Liver (tissue), 8 donors: ENCODE measurements at regions not wholly inside any gene's neighbourhood (a gene's known extent, or its start where the extent isn't known, plus 50 kb on each side); places are given as distances from the start of the nearest gene placed in this dataset.

ENCODE experiments used
- DNase-seq: peaks from one replicate; pipeline ENCODE4 v3.0.0-alpha.2; 2017; ENCODE audit warnings: low spot score
- H3K27ac ChIP-seq, 2 donors: one replicate each; pipeline ENCODE4 v1.7.0; 2013; ENCODE audit warnings: inconsistent platforms in 2 of 2, low read length in 2 of 2, control low read depth in 1 of 2, low read depth in 1 of 2, mild to moderate bottlenecking in 1 of 2
- H3K27me3 ChIP-seq, 4 donors: one replicate each; pipeline versions ENCODE4 v1.6.1 to v1.7.0; 2013; ENCODE audit warnings: low read length in 3 of 4, inconsistent platforms in 1 of 4, mild to moderate bottlenecking in 1 of 4, moderate library complexity in 1 of 4; ENCODE audit not compliant: control insufficient read depth in 4 of 4, insufficient read depth in 4 of 4
- H3K36me3 ChIP-seq, 4 donors: one replicate each; pipeline versions ENCODE4 v1.6.1 to v1.7.0; 2013; ENCODE audit warnings: low read length in 3 of 4, mild to moderate bottlenecking in 3 of 4, low read depth in 1 of 4, moderate library complexity in 1 of 4; ENCODE audit not compliant: control insufficient read depth in 4 of 4, insufficient read depth in 3 of 4
- H3K4me1 ChIP-seq, 4 donors: one replicate each; pipeline versions ENCODE4 v1.6.1 to v1.7.0; 2013; ENCODE audit warnings: low read length in 3 of 4, mild to moderate bottlenecking in 3 of 4, moderate library complexity in 1 of 4; ENCODE audit not compliant: control insufficient read depth in 4 of 4, insufficient read depth in 4 of 4
- H3K4me3 ChIP-seq, 3 donors: one replicate each; pipeline versions ENCODE4 v1.6.1 to v1.7.0; 2013; ENCODE audit warnings: low read length in 3 of 3, control low read depth in 1 of 3, low read depth in 1 of 3, mild to moderate bottlenecking in 1 of 3
- H3K9ac ChIP-seq, 2 donors: one replicate each; pipeline ENCODE4 v1.7.0; 2013; ENCODE audit warnings: low read length in 2 of 2, mild to moderate bottlenecking in 2 of 2, moderate library complexity in 2 of 2, control low read depth in 1 of 2, low read depth in 1 of 2
- H3K9me3 ChIP-seq, 4 donors: one replicate each; pipeline versions ENCODE4 v1.6.1 to v1.7.0; 2013; ENCODE audit warnings: low read length in 3 of 4; ENCODE audit not compliant: control insufficient read depth in 4 of 4
- ATF3 ChIP-seq: IDR thresholded peaks from 2 replicates; pipeline ENCODE4 v1.6.1; 2016; ENCODE audit warnings: antibody characterized with exemption
- CTCF ChIP-seq: fragments of 150-350 bp; IDR thresholded peaks from 2 replicates; pipeline ENCODE4 v1.5.1; 2017; ENCODE audit warnings: improper control_type of control experiment, low read depth, low read length; ENCODE audit not compliant: missing input control
- EGR1 ChIP-seq, 2 donors: IDR thresholded peaks; 2 replicates each; pipeline ENCODE4 v1.6.1; 2016 to 2018; ENCODE audit warnings: antibody characterized with exemption in 2 of 2, low read depth in 2 of 2
- FOXA1 ChIP-seq: IDR thresholded peaks from 2 replicates; pipeline ENCODE4 v1.6.1; 2016; ENCODE audit warnings: antibody characterized with exemption
- FOXA2 ChIP-seq: IDR thresholded peaks from 2 replicates; pipeline ENCODE4 v1.6.1; 2016; ENCODE audit warnings: antibody characterized with exemption
- GABPA ChIP-seq, 2 donors: IDR thresholded peaks in 1 of 2; conservative IDR thresholded peaks in 1 of 2; 2 replicates each; pipeline ENCODE4 v1.6.1; 2016; ENCODE audit warnings: antibody characterized with exemption in 2 of 2, mild to moderate bottlenecking in 1 of 2, moderate library complexity in 1 of 2
- HNF4A ChIP-seq, 2 donors: conservative IDR thresholded peaks; 2 replicates each; pipeline ENCODE4 v1.6.1; 2016; ENCODE audit warnings: antibody characterized with exemption in 2 of 2, mild to moderate bottlenecking in 2 of 2
- JUND ChIP-seq, 2 donors: IDR thresholded peaks; 2 replicates each; pipeline ENCODE4 v1.6.1; 2016; ENCODE audit warnings: antibody characterized with exemption in 2 of 2
- NR2F2 ChIP-seq: IDR thresholded peaks from 2 replicates; pipeline ENCODE4 v1.6.1; 2016; ENCODE audit warnings: antibody characterized with exemption
- RAD21 ChIP-seq, 2 donors: IDR thresholded peaks; 2 replicates each; pipeline ENCODE4 v1.6.1; 2016; ENCODE audit warnings: antibody characterized with exemption in 2 of 2, mild to moderate bottlenecking in 2 of 2
- REST ChIP-seq: IDR thresholded peaks from 2 replicates; pipeline ENCODE4 v1.6.1; 2016; ENCODE audit warnings: antibody characterized with exemption, mild to moderate bottlenecking
- SP1 ChIP-seq: IDR thresholded peaks from 2 replicates; pipeline ENCODE4 v1.6.1; 2018; ENCODE audit warnings: antibody characterized with exemption, mild to moderate bottlenecking
- TAF1 ChIP-seq: conservative IDR thresholded peaks from 2 replicates; pipeline ENCODE4 v1.6.1; 2016; ENCODE audit warnings: antibody characterized with exemption, mild to moderate bottlenecking
- YY1 ChIP-seq: IDR thresholded peaks from 2 replicates; pipeline ENCODE4 v1.6.1; 2016; ENCODE audit warnings: antibody characterized with exemption, mild to moderate bottlenecking
- ZBTB33 ChIP-seq: IDR thresholded peaks from 2 replicates; pipeline ENCODE4 v1.6.1; 2016; ENCODE audit warnings: antibody characterized with exemption
- WGBS: extraction: QIAGEN DNeasy Blood & Tissue Kit; methylation state at CpG from one replicate; pipeline ENCODE4 v1.1.7; 2013; 5-methylcytosine and 5-hydroxymethylcytosine counted together
- donor health status: healthy.
- donor health status: healthy.
- donor health status: healthy.
- donor health status: healthy.
- donor health status: healthy.

GRCh38 chr9:86757382-86757720 is 190.0 kb downstream of the GAS1 start:
- TF ChIP-seq NR2F2 (no peak), EGR1 (IDR thresholded peaks at IDR 0.05; ENCODE audit: low read depth in 2 of 2) (no peak), HNF4A (conservative IDR thresholded peaks at IDR 0.05) (no peak), GABPA (IDR thresholded peaks at IDR 0.05 in 1 of 2, conservative IDR thresholded peaks at IDR 0.05 in 1 of 2) (no peak), TAF1 (no peak), REST (no peak), CTCF (no peak), FOXA2 (no peak), RAD21 (IDR thresholded peaks at IDR 0.05) (no peak), JUND (IDR thresholded peaks at IDR 0.05) (no peak), ATF3 (no peak), ZBTB33 (no peak), FOXA1 (no peak), SP1 (no peak)
- no peak overlapping the region for H3K9ac ChIP-seq
- peaks cover 0 to 2% (median 0%) of the 10 kb centered on the region in 4 donors for H3K27me3 ChIP-seq
- H3K9me3 ChIP-seq, result no peaks in the 10 kb centered on the region
- H3K27ac ChIP-seq, result no peak overlapping the region
- H3K36me3 ChIP-seq, result no peaks in the 10 kb centered on the region
- DNase-seq, result no peak
- WGBS, result 76% methylated on average over 1 of the region's 1 CpG
- H3K4me1 ChIP-seq, result no peaks in the 10 kb centered on the region
- no peak overlapping the region for H3K4me3 ChIP-seq

- Histone ChIP-seq H3K9me3 (no peaks in the 10 kb centered on the region), H3K9ac (no peak overlapping the region), H3K4me3 (no peak overlapping the region), H3K36me3 (no peaks in the 10 kb centered on the region), H3K27me3 (peaks cover 0 to 2% (median 0%) of the 10 kb centered on the region in 4 donors), H3K4me1 (no peaks in the 10 kb centered on the region), H3K27ac (no peak overlapping the region)
- 75% methylated on average over 18 of the region's 18 CpGs for WGBS
- DNase-seq, result no peak
- no peak for TF ChIP-seq HNF4A (conservative IDR thresholded peaks at IDR 0.05)
- no peak for TF ChIP-seq ATF3
- no peak for TF ChIP-seq ZBTB33
- TF ChIP-seq YY1, result no peak
- TF ChIP-seq NR2F2, result no peak
- no peak for TF ChIP-seq GABPA (IDR thresholded peaks at IDR 0.05 in 1 of 2, conservative IDR thresholded peaks at IDR 0.05 in 1 of 2)
- no peak for TF ChIP-seq REST
These were observed 190.5 kb downstream of the GAS1 start for GRCh38 chr9:86756576-86757381.
